BJ (cell line): ENCODE measurements at regions not wholly inside any gene's neighbourhood (a gene's known extent, or its start where the extent isn't known, plus 50 kb on each side); places are given as distances from the start of the nearest gene placed in this dataset.
"Not testable (repeated sequence)": the region's sequence is repeated elsewhere in the genome, so short reads cannot be mapped to it uniquely, and the experiment has no call there.

ENCODE experiments used
- CTCF ChIA-PET: fragments of 350-600 bp; formaldehyde crosslinking; extraction: SDS; loops from one replicate; lab custom pipeline; 2021; ENCODE audit warnings: antibody characterized with exemption, inconsistent platforms; lab: Yijun Ruan, JAX
- POLR2A ChIA-PET: fragments of 300-600 bp; sonication (Branson Sonifier 250); formaldehyde crosslinking; extraction: SDS; loops from one replicate; lab custom pipeline; 2021; ENCODE audit warnings: antibody characterized with exemption; lab: Charles Lee
- DNase-seq: peaks from one replicate; pipeline ENCODE4 v3.0.0-alpha.2; 2011; ENCODE audit warnings: low read depth
- H3K27me3 ChIP-seq: 2 replicates; pipeline ENCODE4 v1.6.0; 2011; ENCODE audit warnings: low read length; ENCODE audit not compliant: control insufficient read depth, insufficient read depth
- H3K36me3 ChIP-seq: 2 replicates; pipeline ENCODE4 v1.5.1; 2011; ENCODE audit warnings: low read length; ENCODE audit not compliant: control insufficient read depth, insufficient read depth
- H3K4me3 ChIP-seq: 2 replicates; pipeline ENCODE4 v1.5.1; 2011; ENCODE audit warnings: low read depth, mild to moderate bottlenecking, control low read depth, low read length
- TF ChIP-seq, protein P1 (sequence below): IDR thresholded peaks from 2 replicates; pipeline ENCODE4 v1.5.1; 2011; ENCODE audit warnings: low read depth, mild to moderate bottlenecking, control low read depth, inconsistent platforms, low read length, moderate library complexity; ENCODE audit not compliant: insufficient read depth

DNA sequence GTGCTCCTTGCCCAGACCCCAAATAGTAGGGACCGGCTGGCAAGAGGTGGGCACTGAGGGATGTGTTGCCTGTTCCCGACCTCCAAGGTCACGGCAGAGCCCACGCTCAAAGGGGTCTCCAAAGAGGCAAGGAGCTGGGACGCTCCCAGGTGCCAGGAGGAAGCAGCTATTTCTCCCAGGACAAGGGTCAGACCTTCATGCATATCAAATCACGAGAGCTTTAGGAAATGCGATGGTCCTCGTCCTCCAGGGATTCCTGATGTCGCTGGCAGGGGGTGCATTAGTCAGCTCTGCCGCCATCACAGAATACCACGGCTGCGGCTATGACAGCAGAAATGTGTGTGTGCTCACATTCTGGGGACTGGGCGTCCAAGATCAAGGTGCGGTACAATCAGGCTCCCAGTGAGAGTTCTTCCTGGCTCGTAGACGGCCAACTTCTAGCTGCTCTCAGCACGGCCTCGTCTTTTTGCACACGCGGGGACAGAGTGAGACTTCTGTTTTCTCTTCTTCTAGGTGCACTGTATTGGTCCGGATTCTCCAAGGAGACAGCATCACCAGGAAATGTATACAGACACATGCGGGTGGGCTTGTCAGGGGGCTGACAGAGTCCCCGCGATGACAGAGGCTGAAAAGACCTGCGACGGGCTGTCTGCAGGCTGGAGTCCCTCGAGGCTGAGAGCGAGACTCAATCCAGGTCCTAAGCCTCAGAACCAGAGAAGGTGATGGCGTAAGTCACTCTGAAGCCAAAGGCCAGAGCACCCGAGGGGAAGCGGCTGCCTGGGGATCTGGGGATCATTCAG is 81.6 kb downstream of the SHANK2 start:
- TF ChIP-seq, protein P1, sequence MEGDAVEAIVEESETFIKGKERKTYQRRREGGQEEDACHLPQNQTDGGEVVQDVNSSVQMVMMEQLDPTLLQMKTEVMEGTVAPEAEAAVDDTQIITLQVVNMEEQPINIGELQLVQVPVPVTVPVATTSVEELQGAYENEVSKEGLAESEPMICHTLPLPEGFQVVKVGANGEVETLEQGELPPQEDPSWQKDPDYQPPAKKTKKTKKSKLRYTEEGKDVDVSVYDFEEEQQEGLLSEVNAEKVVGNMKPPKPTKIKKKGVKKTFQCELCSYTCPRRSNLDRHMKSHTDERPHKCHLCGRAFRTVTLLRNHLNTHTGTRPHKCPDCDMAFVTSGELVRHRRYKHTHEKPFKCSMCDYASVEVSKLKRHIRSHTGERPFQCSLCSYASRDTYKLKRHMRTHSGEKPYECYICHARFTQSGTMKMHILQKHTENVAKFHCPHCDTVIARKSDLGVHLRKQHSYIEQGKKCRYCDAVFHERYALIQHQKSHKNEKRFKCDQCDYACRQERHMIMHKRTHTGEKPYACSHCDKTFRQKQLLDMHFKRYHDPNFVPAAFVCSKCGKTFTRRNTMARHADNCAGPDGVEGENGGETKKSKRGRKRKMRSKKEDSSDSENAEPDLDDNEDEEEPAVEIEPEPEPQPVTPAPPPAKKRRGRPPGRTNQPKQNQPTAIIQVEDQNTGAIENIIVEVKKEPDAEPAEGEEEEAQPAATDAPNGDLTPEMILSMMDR: no peak
- no peak overlapping the region for H3K4me3 ChIP-seq
- no peak for DNase-seq
- ChIA-PET POLR2A (no interaction called here), CTCF (no interaction called here)
- H3K36me3 ChIP-seq: no peaks in the 10 kb centered on the region
- no peaks in the 10 kb centered on the region for H3K27me3 ChIP-seq

DNA sequence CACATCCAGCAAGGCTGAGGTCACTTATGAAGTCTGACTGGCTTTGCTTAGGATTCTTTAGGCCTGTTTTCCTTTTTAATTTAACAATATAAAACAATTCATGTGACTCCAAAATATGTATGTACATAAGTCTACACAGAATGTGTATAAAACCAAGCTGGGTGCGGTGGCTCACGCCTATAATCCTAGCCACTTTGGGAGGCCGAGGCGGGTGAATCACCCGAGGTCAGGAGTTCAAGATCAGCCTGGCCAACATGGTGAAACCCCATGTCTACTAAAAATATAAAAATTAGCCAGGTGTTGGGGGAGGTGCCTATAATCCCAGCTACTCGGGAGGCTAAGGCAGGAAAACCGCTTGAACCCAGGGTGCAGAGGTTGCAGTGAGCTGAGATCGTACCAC is 83.1 kb downstream of the SHANK2 start:
- ChIA-PET CTCF (interaction anchor here (0.6 kb wide), 1 partner anchor 133 kb away, joined by 3 read pairs; no protein-coding TSS in a partner anchor), POLR2A (no interaction called here)
- TF ChIP-seq, protein P1: no peak
- Histone ChIP-seq H3K36me3 (no peaks in the 10 kb centered on the region), H3K4me3 (no peak overlapping the region), H3K27me3 (no peaks in the 10 kb centered on the region)
- DNase-seq: no peak

DNA sequence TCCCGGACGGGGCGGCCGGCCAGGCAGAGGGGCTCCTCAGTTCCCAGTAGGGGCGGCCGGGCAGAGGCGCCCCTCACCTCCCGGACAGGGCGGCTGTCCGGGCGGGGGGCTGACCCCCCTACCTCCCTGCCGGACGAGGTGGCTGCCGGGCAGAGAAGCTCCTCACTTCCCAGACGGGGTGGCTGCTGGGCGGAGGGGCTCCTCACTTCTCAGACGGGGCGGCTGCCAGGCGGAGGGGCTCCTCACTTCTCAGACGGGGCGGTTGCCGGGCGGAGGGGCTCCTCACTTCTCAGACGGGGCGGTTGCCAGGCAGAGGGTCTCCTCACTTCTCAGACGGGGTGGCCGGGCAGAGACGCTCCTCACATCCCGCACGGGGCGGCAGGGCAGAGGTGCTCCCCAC is 84.6 kb downstream of the SHANK2 start:
- H3K36me3 ChIP-seq, H3K27me3 ChIP-seq, CTCF ChIA-PET, POLR2A ChIA-PET, DNase-seq, H3K4me3 ChIP-seq: not testable (repeated sequence)

DNA sequence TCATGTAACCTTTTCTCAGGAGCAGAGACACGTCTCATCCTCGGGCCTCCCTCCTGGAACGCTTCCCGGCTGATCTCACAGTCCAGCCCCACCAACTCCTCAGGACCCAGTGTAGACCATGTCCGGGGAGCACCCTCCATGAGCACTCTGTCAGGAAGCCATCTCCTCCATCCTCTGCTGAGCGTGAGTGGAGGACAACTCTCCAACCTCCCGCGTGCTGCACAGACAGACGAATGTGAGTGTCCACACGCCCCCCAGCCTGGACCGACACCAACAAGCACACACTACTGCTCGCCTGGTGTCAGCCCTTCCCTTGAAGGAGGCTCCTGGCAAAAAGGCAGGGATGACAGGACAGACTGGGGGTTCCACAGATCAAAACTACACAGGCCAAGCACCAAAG is 86.6 kb downstream of the SHANK2 start:
- ChIA-PET CTCF (no interaction called here), POLR2A (no interaction called here)
- no peaks in the 10 kb centered on the region for H3K36me3 ChIP-seq
- DNase-seq: no peak
- H3K27me3 ChIP-seq: no peaks in the 10 kb centered on the region; the same call in 1 of the 2 replicates
- TF ChIP-seq, protein P1: no peak
- H3K4me3 ChIP-seq: no peak overlapping the region

DNA sequence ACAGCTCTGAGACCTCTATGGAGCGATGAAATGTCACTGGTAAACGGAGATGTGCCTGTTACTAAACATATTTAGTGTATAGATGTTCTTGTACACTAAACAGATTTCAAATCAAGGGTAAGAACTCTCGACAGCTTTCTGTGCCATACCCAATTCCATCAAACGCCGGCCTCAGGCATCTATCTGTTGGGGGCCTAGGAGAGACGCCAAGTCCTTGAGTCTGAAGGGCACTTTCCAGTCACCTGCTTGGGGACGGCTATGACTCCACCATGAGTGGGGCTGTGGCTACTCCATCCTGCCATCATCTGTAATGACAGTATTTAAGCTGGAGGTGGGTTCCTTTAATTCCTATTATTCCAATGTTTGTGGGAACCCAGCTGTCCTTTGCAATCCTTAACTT is 87.8 kb downstream of the SHANK2 start:
- no peak overlapping the region for H3K4me3 ChIP-seq
- POLR2A ChIA-PET: no interaction called here
- no peak for DNase-seq
- H3K27me3 ChIP-seq: no peaks in the 10 kb centered on the region; the same call in 1 of the 2 replicates
- CTCF ChIA-PET: interaction anchor here (1.4 kb wide), 1 partner anchor 45 kb away, joined by 4 read pairs; no protein-coding TSS in a partner anchor
- TF ChIP-seq, protein P1: no peak
- no peaks in the 10 kb centered on the region for H3K36me3 ChIP-seq

DNA sequence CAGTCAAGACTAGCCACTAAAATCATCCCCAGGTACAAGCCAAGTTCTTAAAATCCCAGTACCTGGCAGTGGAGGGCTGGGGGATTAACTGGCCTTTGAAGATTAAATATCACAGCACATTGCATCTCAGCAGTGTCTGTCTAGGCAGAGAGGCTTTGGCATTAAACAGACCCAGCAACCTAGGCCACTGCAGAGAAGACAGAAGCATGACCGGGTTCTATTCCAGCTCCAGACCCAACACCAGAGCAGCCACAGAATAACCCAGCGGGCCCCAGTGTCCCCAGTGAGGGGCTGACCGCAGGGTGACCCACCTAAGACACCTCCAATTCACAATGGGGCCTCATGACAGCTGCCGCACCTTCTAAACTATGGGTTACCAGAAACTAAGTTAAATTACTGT is 88.2 kb downstream of the SHANK2 start:
- Histone ChIP-seq H3K4me3 (no peak overlapping the region), H3K36me3 (no peaks in the 10 kb centered on the region), H3K27me3 (no peaks in the 10 kb centered on the region; the same call in 1 of the 2 replicates)
- no peak for DNase-seq
- TF ChIP-seq, protein P1: no peak
- ChIA-PET POLR2A (no interaction called here), CTCF (interaction anchor here (1.4 kb wide), 1 partner anchor 45 kb away, joined by 4 read pairs; no protein-coding TSS in a partner anchor)
